T47D (cell line): ENCODE measurements at regions not wholly inside any gene's neighbourhood (a gene's known extent, or its start where the extent isn't known, plus 50 kb on each side); places are given as distances from the start of the nearest gene placed in this dataset.

ENCODE experiments used
- DNase-seq, 2 experiments: peaks; one replicate each; pipeline versions ENCODE4 v3.0.0 to v3.0.0-alpha.2; 2011 to 2012; ENCODE audit warnings: low read depth in 1 of 2, low spot score in 1 of 2
- JUND ChIP-seq: IDR thresholded peaks from 2 replicates; pipeline ENCODE4 v1.6.1; 2012; ENCODE audit warnings: low read depth
- in situ Hi-C: cut with HindIII; loops from 2 replicates; pipeline ENCODE4 v1.10.0; 2016; ENCODE audit warnings: low sequenced_read_pairs, low pct_unique_long_range_greater_than_20kb

DNA sequence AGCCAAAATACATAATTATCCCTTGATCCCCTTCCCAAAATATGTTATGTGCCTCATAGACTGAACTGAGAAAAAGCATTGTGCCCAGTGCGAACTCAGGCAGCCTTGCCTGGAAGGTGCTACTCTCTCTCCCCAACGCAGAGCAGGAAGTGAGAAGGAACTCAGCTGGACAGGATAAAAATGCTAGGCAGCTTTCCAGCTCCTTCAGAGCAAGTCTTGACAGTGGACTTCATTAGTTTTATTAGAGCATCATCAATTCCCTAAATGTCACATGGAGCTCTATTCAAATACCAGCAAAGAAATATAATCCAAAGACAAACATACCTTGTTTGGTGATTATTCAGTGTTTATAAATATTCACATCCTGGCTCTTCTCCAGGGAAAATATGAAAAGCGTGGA, 202.4 kb downstream of the RFC3 start:
- in situ Hi-C loops: no loop called here
- TF ChIP-seq JUND: no peak
- DNase-seq: peak in 1 of 2 experiments; percentile 48

DNA sequence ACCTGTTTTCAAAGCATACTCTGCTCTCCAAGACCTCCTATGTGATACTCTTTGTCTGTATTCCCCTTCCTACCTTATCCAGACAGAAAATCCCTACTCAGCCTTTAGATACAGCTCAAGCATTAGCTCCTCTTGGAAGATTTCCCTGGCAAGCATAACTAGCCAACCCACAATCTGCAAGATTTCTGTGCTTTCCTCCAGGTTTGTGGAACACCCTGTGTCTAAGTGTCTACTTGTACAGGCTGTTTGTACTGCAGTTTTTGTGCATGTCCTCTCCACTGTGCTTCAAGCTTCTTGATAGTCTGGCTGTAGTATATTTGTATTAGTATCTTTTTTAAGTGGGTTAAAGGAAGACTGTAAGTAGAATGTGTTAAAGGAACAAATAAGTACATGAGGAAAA, 203.7 kb downstream of the RFC3 start:
- no peak for DNase-seq
- TF ChIP-seq JUND: no peak
- in situ Hi-C loops: no loop called here

GRCh38 chr13:34025746-34026145, 207.8 kb downstream of the RFC3 start:
- TF ChIP-seq JUND: no peak
- no peak for DNase-seq
- in situ Hi-C loops: no loop called here

DNA sequence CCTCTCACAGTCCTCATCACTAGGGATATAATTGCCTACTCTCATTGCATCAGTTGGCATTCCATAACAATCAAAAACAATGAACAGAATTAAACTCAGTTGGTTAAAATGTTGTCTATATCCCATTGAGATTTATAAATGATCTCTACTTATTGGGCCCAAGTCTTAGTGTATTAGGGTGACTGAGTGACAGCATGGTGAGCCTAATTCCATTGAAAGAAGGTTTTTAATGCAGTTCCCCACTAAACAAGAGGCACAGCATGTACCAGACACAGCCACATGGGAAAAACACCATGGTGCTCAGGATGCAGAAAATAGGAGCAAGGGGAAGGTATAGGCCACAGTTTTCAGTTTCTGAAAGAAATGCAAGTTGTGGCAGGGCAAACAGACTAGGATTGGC, 208.4 kb downstream of the RFC3 start:
- no peak for DNase-seq
- in situ Hi-C loops: no loop called here
- no peak for TF ChIP-seq JUND

- DNase-seq: no peak
- in situ Hi-C loops: no loop called here
- no peak for TF ChIP-seq JUND
These were observed 210.8 kb downstream of the RFC3 start for GRCh38 chr13:34028496-34029442.

DNA sequence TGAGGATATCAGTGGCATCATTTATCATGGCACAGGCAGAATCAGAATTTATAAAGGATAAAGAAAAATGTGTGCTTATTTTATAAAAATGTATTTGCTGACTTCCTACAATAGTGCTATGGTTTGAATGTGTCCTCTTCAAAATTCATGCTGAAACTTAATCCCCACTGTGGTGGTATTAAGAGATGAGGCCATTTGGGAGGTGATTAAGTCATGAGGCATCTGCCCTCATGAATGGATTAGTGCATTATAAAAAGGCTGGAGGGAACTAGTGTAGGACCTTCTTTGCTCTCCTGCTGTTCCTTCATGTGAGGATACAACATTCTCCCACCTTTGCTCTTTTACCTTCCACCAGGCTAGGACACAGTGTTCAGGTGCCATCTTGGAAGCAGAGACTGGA, 212.8 kb downstream of the RFC3 start:
- in situ Hi-C loops: no loop called here
- no peak for DNase-seq
- TF ChIP-seq JUND: no peak

- DNase-seq: no peak
- no peak for TF ChIP-seq JUND
- in situ Hi-C loops: no loop called here
These were observed 213.7 kb downstream of the RFC3 start for GRCh38 chr13:34031610-34032009.

DNA sequence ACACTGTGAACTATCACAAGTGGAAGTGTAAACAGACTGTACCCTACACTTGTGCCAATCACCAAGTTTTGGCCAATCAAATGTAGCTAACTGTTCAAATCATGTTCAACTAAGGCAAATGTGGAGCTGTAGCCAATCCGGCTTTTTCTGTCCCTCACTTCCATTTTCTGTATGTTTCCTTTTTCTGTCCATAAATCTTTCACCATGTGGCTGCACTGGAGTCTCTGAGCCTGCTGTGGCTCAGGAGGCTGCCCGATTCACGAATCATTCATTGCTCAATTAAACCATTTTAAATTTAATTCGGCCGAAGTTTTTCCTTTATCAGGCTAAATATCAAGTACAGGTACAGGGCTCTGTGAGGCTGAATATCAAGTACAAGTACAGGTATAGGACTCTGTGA, 216.5 kb downstream of the RFC3 start:
- no peak for TF ChIP-seq JUND
- no peak for DNase-seq
- in situ Hi-C loops: no loop called here

DNA sequence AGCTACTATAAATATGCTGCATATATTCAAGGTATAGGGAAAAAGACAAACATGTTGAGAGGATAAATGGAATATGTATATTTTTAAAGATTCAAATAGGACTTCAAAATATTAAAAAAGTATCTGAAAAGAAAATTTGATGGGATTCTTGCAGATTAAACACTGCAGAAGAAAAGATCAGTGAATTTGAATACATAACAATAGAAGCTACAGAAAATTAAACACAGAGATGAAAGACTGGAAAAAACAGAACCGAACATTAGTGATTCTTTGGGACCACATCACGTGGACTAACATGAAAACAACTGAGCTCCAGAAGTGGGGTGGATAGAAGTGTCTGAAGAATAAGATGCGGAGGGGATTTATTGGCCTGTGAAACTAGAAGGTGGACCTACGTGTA, 217.2 kb downstream of the RFC3 start:
- in situ Hi-C loops: no loop called here
- no peak for TF ChIP-seq JUND
- no peak for DNase-seq

DNA sequence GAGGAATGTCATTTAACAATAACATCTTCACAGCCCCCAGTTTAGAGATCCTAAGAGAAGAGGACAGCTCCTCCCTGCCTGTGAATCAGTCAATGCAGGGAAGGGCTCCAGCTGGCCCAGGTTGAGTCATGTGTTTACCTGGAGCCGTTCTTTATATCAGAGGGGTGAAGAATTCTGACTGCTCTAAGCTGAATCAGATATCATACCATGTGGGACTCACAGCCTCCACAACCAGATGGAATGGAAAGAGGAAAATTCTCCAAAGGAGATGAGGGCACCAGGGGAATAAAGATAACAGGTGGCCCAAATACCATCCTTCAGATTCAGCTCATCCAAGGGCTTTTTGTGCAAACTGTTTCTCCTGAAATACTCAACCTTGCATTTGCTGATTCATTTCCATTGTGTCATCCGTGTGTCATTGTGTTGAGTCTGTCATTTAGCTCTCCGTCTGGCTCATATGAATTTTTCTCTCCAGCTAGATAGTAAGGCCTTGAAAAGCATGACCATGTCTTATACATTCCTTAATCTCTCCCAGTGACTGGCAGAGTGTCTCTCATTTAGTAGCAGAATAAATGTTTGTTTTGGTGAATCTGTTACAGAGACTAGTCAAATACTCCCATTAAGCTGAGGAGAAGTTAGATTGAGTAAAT, 217.9 kb downstream of the RFC3 start:
- TF ChIP-seq JUND: no peak
- DNase-seq: no peak
- in situ Hi-C loops: no loop called here

- in situ Hi-C loops: no loop called here
These were observed 219.9 kb downstream of the RFC3 start for GRCh38 chr13:34037636-34038540.

GRCh38 chr13:34038541-34039068, 220.7 kb downstream of the RFC3 start:
- DNase-seq: no peak
- no peak for TF ChIP-seq JUND
- in situ Hi-C loops: no loop called here

More at GRCh38 chr13:34037636-34038540, 219.9 kb downstream of the RFC3 start:
- no peak for TF ChIP-seq JUND
- DNase-seq: no peak

- DNase-seq: no peak
- no peak for TF ChIP-seq JUND
- in situ Hi-C loops: no loop called here
These were observed 221.7 kb downstream of the RFC3 start for GRCh38 chr13:34039678-34040077.
